DOHH2 (cell line): ENCODE measurements at regions not wholly inside any gene's neighbourhood (a gene's known extent, or its start where the extent isn't known, plus 50 kb on each side); places are given as distances from the start of the nearest gene placed in this dataset.

ENCODE experiments used
- EZH2phosphoT487 ChIP-seq: fragments of 200-600 bp; sonication (generic); IDR thresholded peaks from 2 replicates; pipeline ENCODE4 v1.6.1; 2017; ENCODE audit warnings: borderline replicate concordance, mild to moderate bottlenecking, antibody characterized with exemption, low read length, moderate library complexity, mixed read lengths
- TF ChIP-seq, protein P1 (sequence below): fragments of 200-600 bp; sonication (generic); IDR thresholded peaks from one replicate; pipeline ENCODE4 v1.5.1; 2014; ENCODE audit warnings: antibody characterized with exemption, mild to moderate bottlenecking, low read depth, low read length; ENCODE audit not compliant: poor library complexity, severe bottlenecking

- TF ChIP-seq, protein P1, sequence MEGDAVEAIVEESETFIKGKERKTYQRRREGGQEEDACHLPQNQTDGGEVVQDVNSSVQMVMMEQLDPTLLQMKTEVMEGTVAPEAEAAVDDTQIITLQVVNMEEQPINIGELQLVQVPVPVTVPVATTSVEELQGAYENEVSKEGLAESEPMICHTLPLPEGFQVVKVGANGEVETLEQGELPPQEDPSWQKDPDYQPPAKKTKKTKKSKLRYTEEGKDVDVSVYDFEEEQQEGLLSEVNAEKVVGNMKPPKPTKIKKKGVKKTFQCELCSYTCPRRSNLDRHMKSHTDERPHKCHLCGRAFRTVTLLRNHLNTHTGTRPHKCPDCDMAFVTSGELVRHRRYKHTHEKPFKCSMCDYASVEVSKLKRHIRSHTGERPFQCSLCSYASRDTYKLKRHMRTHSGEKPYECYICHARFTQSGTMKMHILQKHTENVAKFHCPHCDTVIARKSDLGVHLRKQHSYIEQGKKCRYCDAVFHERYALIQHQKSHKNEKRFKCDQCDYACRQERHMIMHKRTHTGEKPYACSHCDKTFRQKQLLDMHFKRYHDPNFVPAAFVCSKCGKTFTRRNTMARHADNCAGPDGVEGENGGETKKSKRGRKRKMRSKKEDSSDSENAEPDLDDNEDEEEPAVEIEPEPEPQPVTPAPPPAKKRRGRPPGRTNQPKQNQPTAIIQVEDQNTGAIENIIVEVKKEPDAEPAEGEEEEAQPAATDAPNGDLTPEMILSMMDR = peak; percentile 13
- no peak for TF ChIP-seq EZH2phosphoT487
These were observed 51.5 kb upstream of the OSBPL3 start for GRCh38 chr7:25031432-25031831.
